LNCaP clone FGC (cell line): ENCODE measurements at regions not wholly inside any gene's neighbourhood (a gene's known extent, or its start where the extent isn't known, plus 50 kb on each side); places are given as distances from the start of the nearest gene placed in this dataset.
"Not testable (repeated sequence)": the region's sequence is repeated elsewhere in the genome, so short reads cannot be mapped to it uniquely, and the experiment has no call there.

Experiments
- DNase-seq: peaks from one replicate; pipeline ENCODE4 v3.0.0-alpha.2; 2011; ENCODE audit warnings: low read depth
- H3K4me3 ChIP-seq: 2 replicates; pipeline ENCODE4 v1.5.1; 2011; ENCODE audit warnings: mild to moderate bottlenecking, low read depth, low read length, control low read depth
- TF ChIP-seq, protein P1 (sequence below): IDR thresholded peaks from 2 replicates; pipeline ENCODE4 v1.5.1; 2012; ENCODE audit warnings: mild to moderate bottlenecking; ENCODE audit not compliant: control insufficient read depth, insufficient read depth; ENCODE audit errors: extremely low read depth

DNA sequence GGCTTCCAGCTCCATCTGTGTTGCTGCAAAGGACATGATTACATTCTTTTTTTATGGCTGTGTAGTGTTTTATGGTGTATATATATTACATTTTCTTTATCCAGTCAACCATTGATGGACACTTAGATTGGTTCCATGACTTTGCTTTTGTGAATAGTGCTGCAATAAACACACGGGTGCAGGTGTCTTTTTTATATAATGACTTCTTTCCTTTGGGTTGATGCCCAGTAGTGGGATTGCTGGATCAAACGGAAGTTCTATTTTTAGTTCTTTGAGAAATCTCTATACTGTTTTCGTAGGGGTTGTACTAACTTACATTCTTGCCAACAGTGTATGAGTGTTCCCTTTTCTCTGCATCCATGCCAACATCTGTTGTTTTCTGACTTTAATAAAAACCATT lies 189.7 kb downstream of the ACTR3B start:
- TF ChIP-seq, protein P1, sequence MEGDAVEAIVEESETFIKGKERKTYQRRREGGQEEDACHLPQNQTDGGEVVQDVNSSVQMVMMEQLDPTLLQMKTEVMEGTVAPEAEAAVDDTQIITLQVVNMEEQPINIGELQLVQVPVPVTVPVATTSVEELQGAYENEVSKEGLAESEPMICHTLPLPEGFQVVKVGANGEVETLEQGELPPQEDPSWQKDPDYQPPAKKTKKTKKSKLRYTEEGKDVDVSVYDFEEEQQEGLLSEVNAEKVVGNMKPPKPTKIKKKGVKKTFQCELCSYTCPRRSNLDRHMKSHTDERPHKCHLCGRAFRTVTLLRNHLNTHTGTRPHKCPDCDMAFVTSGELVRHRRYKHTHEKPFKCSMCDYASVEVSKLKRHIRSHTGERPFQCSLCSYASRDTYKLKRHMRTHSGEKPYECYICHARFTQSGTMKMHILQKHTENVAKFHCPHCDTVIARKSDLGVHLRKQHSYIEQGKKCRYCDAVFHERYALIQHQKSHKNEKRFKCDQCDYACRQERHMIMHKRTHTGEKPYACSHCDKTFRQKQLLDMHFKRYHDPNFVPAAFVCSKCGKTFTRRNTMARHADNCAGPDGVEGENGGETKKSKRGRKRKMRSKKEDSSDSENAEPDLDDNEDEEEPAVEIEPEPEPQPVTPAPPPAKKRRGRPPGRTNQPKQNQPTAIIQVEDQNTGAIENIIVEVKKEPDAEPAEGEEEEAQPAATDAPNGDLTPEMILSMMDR, result no peak
- no peak for DNase-seq
- no peak overlapping the region for H3K4me3 ChIP-seq

DNA sequence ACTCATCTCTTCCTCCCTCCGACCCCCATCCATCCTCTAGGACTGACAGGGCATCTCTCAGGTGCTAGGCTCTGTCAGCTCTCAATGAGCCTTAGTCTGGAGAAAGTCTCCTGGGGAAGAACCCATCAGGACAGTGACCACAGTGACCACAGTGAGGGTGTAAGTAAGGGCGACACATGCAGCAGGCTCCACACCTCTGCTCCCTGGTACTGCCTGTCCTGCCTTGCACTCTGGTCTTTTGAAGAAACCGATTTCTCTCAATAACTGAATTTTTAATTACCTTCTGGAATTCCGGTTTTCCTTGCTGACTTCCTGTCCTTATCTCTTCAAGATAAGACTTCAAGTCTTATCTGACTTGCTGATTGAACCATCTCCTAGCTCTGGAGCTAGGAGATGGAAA lies 190.2 kb downstream of the ACTR3B start:
- DNase-seq, result no peak
- TF ChIP-seq, protein P1, result no peak
- no peak overlapping the region for H3K4me3 ChIP-seq

DNA sequence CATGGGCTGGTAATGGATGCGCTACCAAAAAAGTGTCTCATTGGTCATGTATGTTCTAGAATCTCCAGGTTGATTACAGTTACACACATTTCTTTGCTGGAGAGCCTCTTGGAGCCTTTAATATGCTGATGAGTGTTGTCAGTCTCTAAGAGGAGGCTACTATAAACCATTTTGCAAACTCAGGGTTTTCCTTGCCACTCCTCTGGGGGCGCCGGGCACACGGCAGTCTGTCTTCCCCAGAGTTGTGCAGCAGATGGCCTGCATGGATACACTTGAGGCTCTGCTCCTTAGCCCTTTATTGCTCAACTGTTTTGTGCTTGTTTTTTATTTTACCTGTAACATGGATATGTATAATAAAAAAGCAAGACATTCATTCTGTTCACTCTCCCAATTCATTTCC lies 196.5 kb downstream of the ACTR3B start:
- TF ChIP-seq, protein P1, result no peak
- H3K4me3 ChIP-seq, result no peak overlapping the region
- DNase-seq, result no peak

DNA sequence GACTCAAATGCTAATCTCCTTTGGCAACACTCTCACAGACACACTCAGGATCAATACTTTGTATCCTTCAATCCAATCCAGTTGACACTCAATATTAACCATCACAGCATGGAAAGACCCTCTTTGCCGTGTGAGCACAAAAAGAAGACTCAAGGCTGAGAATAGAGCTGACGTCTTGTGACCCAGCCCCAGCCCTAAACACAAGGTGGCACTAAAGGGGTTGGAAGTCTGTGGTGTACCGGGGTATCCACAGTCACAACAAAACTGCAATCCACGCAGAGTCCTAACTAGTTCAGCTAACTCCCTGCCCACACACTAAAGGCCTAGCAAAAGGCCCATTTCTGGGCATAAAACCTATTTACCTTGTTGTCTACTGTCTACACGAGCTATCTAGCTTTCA lies 200.1 kb downstream of the ACTR3B start:
- no peak overlapping the region for H3K4me3 ChIP-seq
- TF ChIP-seq, protein P1, result peak; percentile 12; the same call in 1 of the 2 replicates
- DNase-seq, result no peak

DNA sequence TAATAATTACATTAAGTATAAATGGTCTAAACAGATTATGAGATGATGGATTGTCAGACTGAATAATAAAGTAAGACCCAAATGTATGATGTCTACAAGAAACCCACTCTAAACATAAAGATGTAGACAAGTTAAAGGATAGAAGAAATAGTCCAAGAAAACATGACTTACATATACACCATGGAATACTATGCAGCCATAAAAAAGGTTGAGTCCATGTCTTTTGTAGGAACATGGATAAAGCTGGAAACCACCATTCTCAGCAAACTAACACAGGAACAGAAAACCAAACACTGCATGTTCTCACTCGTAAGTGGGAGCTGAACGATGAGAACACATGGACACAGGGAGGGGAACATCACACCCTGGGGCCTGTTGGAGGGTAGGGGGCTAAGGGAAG lies 202.2 kb downstream of the ACTR3B start:
- not testable (repeated sequence) for DNase-seq, H3K4me3 ChIP-seq

DNA sequence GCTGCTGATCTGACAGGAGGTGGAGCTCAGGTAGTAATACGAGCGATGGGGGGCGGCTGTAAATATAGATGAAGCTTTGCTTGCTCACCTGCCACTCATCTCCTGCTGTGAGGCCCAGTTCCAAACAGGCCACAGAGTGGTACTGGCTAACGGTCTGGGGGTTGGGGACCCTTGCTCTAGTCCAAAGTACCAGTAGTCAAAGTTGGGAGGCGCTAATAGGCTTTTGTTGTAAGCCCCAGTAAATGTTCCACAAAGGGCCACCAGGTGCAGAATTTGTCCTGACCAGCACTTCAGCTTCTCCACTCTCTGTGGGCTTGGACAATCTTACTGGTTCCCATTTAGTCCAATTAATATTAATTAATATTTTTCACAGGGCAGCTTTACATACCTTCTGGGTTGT lies 206.6 kb downstream of the ACTR3B start:
- TF ChIP-seq, protein P1, result no peak
- H3K4me3 ChIP-seq, result no peak overlapping the region
- no peak for DNase-seq

DNA sequence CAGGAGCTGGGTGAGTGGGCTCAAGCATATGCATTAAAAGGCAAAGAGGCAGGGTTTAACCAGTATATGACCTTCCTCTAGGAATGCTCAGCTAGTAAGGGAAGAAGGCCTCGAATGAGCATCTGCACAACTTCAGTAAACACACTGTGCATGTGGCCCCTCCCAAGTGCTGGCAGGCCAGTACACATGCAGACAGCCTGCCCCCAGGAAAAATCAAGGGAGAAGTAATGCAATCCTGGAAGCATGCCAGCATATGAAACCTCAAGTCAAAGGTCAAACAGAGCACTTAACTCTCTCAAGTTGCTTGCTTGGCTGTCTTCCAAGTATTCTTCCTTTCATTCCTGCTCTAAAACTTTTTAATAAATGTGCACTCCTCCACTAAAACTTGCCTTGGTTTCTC lies 208.4 kb downstream of the ACTR3B start:
- no peak overlapping the region for H3K4me3 ChIP-seq
- TF ChIP-seq, protein P1, result no peak
- no peak for DNase-seq
